ENCODE measurements at regions not wholly inside any gene's neighbourhood (a gene's known extent, or its start where the extent isn't known, plus 50 kb on each side); places are given as distances from the start of the nearest gene placed in this dataset.

DNA sequence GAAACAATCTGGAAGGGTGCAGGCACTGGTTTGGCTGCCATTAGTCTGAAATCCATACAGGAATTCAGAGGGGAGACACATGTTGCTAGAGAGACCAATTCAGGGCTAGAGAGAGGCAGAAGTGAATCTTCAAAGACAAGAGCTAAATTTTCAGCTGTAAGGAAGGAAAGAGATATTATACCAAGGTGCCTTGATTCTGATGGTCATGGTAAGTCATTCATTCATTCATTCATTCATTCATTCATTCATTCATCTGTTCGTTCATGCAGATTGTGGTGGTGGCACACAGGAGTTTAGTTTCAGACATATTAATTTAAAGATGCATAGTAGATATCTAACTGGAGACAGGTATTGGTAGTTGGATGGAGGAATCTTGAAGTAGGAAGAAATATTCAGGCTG, 1493.5 kb upstream of the TMEM132C start:
- H3K4me3 Mint-ChIP-seq, result peak overlapping the region in 1 of 4 donors; percentile 95
- peaks cover 2% of the 10 kb centered on the region for H3K36me3 Mint-ChIP-seq
- H3K27me3 Mint-ChIP-seq, result no peaks in the 10 kb centered on the region
- peaks cover 12 to 32% (median 18%) of the 10 kb centered on the region in 3 donors for H3K4me1 Mint-ChIP-seq
- H3K9me3 Mint-ChIP-seq, result peaks cover 0 to 5% (median 2%) of the 10 kb centered on the region in 3 donors
- H3K27ac Mint-ChIP-seq, result peak overlapping the region in 2 of 3 donors; percentile 44 to 96

DNA sequence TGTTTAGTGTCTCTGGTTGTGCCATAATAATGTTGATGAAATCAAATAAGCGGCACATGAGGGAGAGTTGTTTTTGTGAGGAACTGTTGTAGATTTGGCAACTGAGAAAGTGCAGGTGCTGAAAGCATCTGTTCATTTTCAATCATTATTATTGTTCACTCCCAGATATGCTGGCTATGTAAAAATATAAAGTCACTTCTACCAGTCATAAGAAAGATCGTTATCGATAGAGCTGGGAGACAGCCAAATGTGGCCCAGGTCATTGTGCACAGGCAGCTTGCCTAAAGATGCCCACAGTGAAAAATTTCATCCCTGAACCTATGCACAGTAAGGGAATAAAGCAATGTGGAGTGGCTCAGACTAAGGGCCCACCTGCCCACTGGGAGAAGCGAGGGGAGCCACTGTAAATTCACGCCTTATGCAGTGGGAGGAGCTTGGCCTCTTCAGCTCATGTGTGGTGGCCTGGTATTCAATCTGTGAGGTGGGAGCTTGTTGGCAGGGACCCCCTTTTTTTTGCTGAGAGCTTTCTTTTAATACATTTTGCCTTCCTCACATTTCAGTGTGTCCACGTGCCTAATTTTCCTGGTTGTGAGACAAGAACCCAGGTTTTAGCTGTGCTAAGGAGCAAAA, 1490.8 kb upstream of the TMEM132C start:
- Mint-ChIP-seq H3K9me3 (peaks cover 0 to 5% (median 2%) of the 10 kb centered on the region in 3 donors), H3K27me3 (no peaks in the 10 kb centered on the region), H3K27ac (peak overlapping the region in 1 of 3 donors; percentile 44), H3K4me3 (no peak overlapping the region), H3K36me3 (peaks cover 2% of the 10 kb centered on the region), H3K4me1 (peaks cover 6 to 17% (median 7%) of the 10 kb centered on the region in 3 donors)

- no peak overlapping the region for H3K4me3 Mint-ChIP-seq
- no peaks in the 10 kb centered on the region for H3K27me3 Mint-ChIP-seq
- H3K9me3 Mint-ChIP-seq, result no peaks in the 10 kb centered on the region
- peaks cover 0 to 4% (median 2%) of the 10 kb centered on the region in 3 donors for H3K4me1 Mint-ChIP-seq
- no peaks in the 10 kb centered on the region for H3K36me3 Mint-ChIP-seq
- no peak overlapping the region for H3K27ac Mint-ChIP-seq
Measured at GRCh38 chr12:126780343-126780742, 1486.6 kb upstream of the TMEM132C start.

GRCh38 chr12:126781593-126781992, 1485.4 kb upstream of the TMEM132C start:
- H3K9me3 Mint-ChIP-seq, result no peaks in the 10 kb centered on the region
- H3K27ac Mint-ChIP-seq, result no peak overlapping the region
- H3K4me3 Mint-ChIP-seq, result no peak overlapping the region
- no peaks in the 10 kb centered on the region for H3K36me3 Mint-ChIP-seq
- peaks cover 3 to 4% (median 4%) of the 10 kb centered on the region in 3 donors for H3K4me1 Mint-ChIP-seq
- H3K27me3 Mint-ChIP-seq, result no peaks in the 10 kb centered on the region

DNA sequence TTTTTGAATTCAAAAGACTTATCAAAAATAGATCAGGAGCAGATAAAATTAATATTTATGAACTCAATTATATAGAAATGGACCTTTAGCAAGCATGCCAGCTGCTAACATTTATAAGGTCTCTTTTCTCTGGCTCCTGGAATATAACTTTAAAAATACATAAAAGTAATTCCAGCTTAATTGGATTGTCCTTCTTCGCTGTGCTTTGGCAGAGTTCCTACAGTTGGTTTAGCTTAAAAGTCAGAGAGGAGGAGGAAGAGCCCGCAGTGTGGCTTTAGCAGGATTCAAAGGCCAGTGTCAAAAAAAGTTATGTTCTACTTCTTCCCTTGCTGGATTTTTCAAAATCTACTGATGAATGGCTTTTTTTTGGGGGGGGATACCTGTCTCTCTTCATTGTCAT, 1484.9 kb upstream of the TMEM132C start:
- no peaks in the 10 kb centered on the region for H3K27me3 Mint-ChIP-seq
- no peaks in the 10 kb centered on the region for H3K9me3 Mint-ChIP-seq
- H3K27ac Mint-ChIP-seq, result no peak overlapping the region
- H3K4me1 Mint-ChIP-seq, result peaks cover 3 to 4% (median 4%) of the 10 kb centered on the region in 3 donors
- no peak overlapping the region for H3K4me3 Mint-ChIP-seq
- H3K36me3 Mint-ChIP-seq, result no peaks in the 10 kb centered on the region

- no peak overlapping the region for H3K4me3 Mint-ChIP-seq
Measured at GRCh38 chr12:126784328-126784921, 1482.5 kb upstream of the TMEM132C start.

GRCh38 chr12:126789963-126790362, 1477.0 kb upstream of the TMEM132C start:
- Mint-ChIP-seq H3K27me3 (no peaks in the 10 kb centered on the region), H3K4me1 (peaks cover 0 to 4% (median 3%) of the 10 kb centered on the region in 3 donors), H3K9me3 (no peaks in the 10 kb centered on the region)

More at GRCh38 chr12:126784328-126784921, 1482.5 kb upstream of the TMEM132C start:
- Mint-ChIP-seq H3K9me3 (no peaks in the 10 kb centered on the region), H3K27ac (no peak overlapping the region), H3K4me1 (peaks cover 3 to 6% (median 4%) of the 10 kb centered on the region in 3 donors), H3K27me3 (no peaks in the 10 kb centered on the region), H3K36me3 (no peaks in the 10 kb centered on the region)

DNA sequence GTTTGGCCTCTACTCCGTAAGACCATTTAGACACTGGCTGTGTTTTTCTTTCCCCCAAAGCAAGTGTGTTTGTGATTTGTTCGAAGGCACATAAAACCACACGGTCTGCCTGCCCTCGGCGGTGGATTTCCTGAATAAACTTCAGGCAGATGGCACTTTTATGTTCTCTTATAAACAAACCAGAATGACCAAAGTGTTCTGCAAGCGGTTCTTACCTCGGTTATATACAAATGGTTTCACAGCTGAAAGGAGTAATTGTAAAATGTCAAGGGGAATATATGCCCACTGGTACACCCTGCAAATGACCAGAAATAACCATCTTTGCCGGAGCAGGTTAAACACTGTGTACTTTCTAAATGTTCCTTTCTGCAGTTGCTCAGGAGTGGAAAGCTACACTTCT, 1475.8 kb upstream of the TMEM132C start:
- no peaks in the 10 kb centered on the region for H3K9me3 Mint-ChIP-seq
- H3K36me3 Mint-ChIP-seq, result no peaks in the 10 kb centered on the region
- peaks cover 0 to 1% (median 0%) of the 10 kb centered on the region in 3 donors for H3K4me1 Mint-ChIP-seq
- H3K4me3 Mint-ChIP-seq, result no peak overlapping the region
- no peak overlapping the region for H3K27ac Mint-ChIP-seq
- no peaks in the 10 kb centered on the region for H3K27me3 Mint-ChIP-seq

More at GRCh38 chr12:126789963-126790362, 1477.0 kb upstream of the TMEM132C start:
- Mint-ChIP-seq H3K4me3 (no peak overlapping the region), H3K27ac (no peak overlapping the region), H3K36me3 (no peaks in the 10 kb centered on the region)

DNA sequence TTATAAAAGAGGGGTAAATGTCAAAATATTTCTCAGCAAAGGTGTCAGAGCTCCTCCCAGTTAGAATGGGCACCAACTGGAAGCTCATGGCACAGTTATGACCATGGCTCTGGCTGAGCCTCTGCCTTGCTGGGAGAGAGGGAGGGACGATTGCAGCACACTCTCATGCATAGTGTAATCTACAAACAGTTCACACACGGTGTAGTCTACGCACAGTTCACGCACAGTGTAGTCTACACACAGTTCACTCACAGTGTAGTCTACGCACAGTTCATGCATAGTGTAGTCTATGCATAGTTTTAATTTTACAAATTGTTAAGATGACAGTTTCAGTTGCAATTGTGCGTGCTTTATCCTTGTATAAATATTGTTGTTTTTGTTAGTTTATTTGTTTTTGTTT, 1474.6 kb upstream of the TMEM132C start:
- no peaks in the 10 kb centered on the region for H3K9me3 Mint-ChIP-seq
- H3K4me3 Mint-ChIP-seq, result no peak overlapping the region
- no peaks in the 10 kb centered on the region for H3K36me3 Mint-ChIP-seq
- H3K4me1 Mint-ChIP-seq, result peaks cover 0 to 1% (median 0%) of the 10 kb centered on the region in 3 donors
- no peaks in the 10 kb centered on the region for H3K27me3 Mint-ChIP-seq
- H3K27ac Mint-ChIP-seq, result no peak overlapping the region

DNA sequence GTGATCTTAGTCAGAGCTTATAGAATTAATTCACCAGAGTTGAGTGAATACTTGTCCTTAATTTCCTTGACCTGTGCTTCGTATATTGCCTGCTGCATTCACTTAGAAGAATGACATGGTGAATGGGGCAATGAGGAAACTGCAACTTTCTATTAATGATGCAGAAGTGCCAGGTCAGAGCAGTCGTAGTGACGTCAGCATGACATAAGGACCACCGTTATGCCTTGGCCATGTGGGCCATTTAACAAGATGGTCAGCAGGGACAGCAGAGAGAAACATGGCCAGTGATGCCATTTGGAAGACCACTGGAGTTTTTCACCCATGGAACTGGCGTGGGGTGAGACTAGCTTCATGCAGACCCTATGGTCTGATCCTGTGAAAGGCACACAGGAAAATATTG, 1469.4 kb upstream of the TMEM132C start:
- H3K36me3 Mint-ChIP-seq, result no peaks in the 10 kb centered on the region

GRCh38 chr12:126798449-126798848, 1468.5 kb upstream of the TMEM132C start:
- no peak overlapping the region for H3K27ac Mint-ChIP-seq
- no peak overlapping the region for H3K4me3 Mint-ChIP-seq
- no peaks in the 10 kb centered on the region for H3K9me3 Mint-ChIP-seq
- H3K27me3 Mint-ChIP-seq, result no peaks in the 10 kb centered on the region
- H3K4me1 Mint-ChIP-seq, result no peaks in the 10 kb centered on the region
- H3K36me3 Mint-ChIP-seq, result no peaks in the 10 kb centered on the region

More for the DNA sequence above, 1469.4 kb upstream of the TMEM132C start:
- H3K27me3 Mint-ChIP-seq, result no peaks in the 10 kb centered on the region
- no peak overlapping the region for H3K4me3 Mint-ChIP-seq
- no peaks in the 10 kb centered on the region for H3K9me3 Mint-ChIP-seq
- no peak overlapping the region for H3K27ac Mint-ChIP-seq
- H3K4me1 Mint-ChIP-seq, result no peaks in the 10 kb centered on the region

DNA sequence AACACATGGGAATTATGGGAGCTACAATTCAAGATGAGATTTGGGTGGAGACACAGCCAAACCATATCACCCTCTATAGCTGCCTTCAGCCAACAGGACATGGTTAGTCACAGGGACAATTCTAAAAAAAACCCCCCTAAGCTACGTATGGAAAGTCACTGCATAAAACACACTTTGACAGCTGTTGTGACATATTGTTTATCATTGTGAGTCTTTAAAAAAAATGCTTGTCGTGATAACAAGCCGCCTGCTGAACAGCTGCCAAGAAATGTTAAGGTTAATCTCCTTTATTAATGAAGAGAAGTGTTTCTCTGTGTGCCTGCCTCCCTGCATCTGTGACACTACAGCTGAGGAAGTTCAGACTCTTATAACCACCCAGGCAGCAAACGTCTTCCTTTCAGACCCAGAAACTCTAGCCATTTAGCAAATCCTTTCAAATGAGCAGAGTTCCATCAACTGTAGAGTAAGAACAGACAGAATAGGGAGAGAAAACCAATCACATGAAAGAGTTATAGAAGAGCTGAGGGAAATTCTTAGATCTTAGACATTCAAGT, 1459.6 kb upstream of the TMEM132C start:
- peaks cover 0 to 2% (median 0%) of the 10 kb centered on the region in 3 donors for H3K9me3 Mint-ChIP-seq
- no peak overlapping the region for H3K4me3 Mint-ChIP-seq
- no peaks in the 10 kb centered on the region for H3K4me1 Mint-ChIP-seq
- H3K27me3 Mint-ChIP-seq, result no peaks in the 10 kb centered on the region
- no peak overlapping the region for H3K27ac Mint-ChIP-seq
- peaks cover 2% of the 10 kb centered on the region for H3K36me3 Mint-ChIP-seq

- H3K27me3 Mint-ChIP-seq, result no peaks in the 10 kb centered on the region
- no peak overlapping the region for H3K27ac Mint-ChIP-seq
- H3K9me3 Mint-ChIP-seq, result peaks cover 0 to 4% (median 0%) of the 10 kb centered on the region in 3 donors
- H3K4me1 Mint-ChIP-seq, result no peaks in the 10 kb centered on the region
- H3K4me3 Mint-ChIP-seq, result no peak overlapping the region
- peaks cover 2% of the 10 kb centered on the region for H3K36me3 Mint-ChIP-seq
Measured at GRCh38 chr12:126811391-126811790, 1455.6 kb upstream of the TMEM132C start.

DNA sequence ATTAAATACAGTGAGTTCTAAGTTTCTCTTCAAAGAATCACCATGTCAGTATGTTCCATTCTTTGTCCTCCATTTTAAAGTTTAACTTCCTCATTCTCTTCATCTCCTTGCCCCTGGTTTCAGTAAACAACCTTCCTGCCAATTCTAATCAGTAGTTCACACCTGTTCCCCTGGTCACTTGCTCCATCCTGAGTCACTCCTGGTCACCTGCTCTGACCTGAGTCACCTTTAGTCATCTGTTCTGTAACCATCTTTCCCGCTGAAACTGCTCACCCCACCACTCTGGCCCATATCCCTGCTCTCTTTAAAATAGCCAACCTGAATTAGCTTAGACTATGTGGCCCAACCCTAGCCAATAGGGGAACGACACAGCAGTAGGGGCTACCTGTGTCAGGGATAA, 1447.4 kb upstream of the TMEM132C start:
- Mint-ChIP-seq H3K36me3 (no peaks in the 10 kb centered on the region), H3K9me3 (peaks cover 17 to 22% (median 20%) of the 10 kb centered on the region in 3 donors), H3K27me3 (no peaks in the 10 kb centered on the region), H3K27ac (no peak overlapping the region), H3K4me1 (no peaks in the 10 kb centered on the region), H3K4me3 (peak overlapping the region in 1 of 4 donors; percentile 25)

DNA sequence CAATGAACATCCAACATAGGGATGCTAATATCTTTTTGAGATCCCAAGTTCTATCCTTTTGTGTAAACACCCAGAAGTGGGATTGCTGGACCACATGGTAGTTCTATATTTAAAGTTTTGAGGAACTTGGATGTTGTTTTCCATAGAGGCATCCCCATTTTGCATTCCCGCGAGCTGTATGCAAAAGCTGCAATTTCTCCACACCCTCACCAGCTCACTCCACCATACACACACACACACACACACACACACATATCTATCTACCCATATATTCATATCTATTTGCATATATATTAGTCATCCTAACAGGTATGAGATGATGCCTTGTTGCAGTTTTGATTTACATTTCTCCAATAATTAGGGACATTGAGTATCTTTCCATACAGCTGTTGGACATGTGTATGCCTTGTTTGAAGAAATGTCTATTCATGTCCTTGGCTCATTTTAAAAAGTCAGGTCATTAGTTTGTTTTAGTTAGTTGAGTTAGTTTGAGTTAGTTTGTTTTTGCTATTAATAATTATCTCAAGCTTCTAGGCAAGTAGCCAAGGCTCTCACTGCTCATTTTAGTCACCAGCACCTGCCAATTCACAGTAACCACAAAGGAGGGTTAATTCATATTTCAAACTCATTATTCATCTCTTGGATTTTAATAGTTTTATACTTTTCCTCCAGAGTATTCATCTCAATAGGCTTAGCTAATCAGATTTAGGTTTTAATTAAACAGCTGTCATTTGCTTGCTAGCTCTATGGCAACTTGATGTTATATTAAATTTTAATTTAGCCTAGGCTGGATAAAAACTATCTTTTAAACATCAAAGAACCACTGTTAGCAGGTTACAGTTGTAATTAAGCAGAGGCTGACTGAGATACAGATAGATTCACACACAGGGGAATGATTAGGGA, 1435.9 kb upstream of the TMEM132C start:
- no peak overlapping the region for H3K27ac Mint-ChIP-seq
- H3K4me1 Mint-ChIP-seq, result no peaks in the 10 kb centered on the region
- peaks cover 9 to 14% (median 11%) of the 10 kb centered on the region in 3 donors for H3K9me3 Mint-ChIP-seq
- peaks cover 10% of the 10 kb centered on the region for H3K27me3 Mint-ChIP-seq
- H3K36me3 Mint-ChIP-seq, result peaks cover under 1% of the 10 kb centered on the region
- peak overlapping the region in 1 of 4 donors; percentile 7 for H3K4me3 Mint-ChIP-seq

All from IgD-negative memory B cell (primary cell).